CD4-positive, alpha-beta memory T cell (primary cell): ENCODE measurements at regions not wholly inside any gene's neighbourhood (a gene's known extent, or its start where the extent isn't known, plus 50 kb on each side); places are given as distances from the start of the nearest gene placed in this dataset.

Experiments
- CTCF ChIA-PET: fragments of 350-600 bp; sonication (Branson Sonifier 250); formaldehyde crosslinking; loops from one replicate; lab custom pipeline; 2021; ENCODE audit warnings: inconsistent platforms; ENCODE audit not compliant: partially characterized antibody; lab: Charles Lee
- POLR2A ChIA-PET: fragments of 350-600 bp; sonication (Branson Sonifier 250); formaldehyde crosslinking; loops from one replicate; lab custom pipeline; 2021; ENCODE audit not compliant: partially characterized antibody; lab: Charles Lee
- DNase-seq, 5 donors: peaks; one replicate each; pipeline versions ENCODE4 v3.0.0 to v3.0.0-alpha.2; 2020 to 2022; ENCODE audit warnings: mixed read lengths in 1 of 5
- H3K27ac ChIP-seq: one replicate; pipeline ENCODE4 v1.7.0; 2013; ENCODE audit warnings: low read depth, low read length
- H3K27me3 ChIP-seq: 2 replicates; pipeline ENCODE4 v1.7.0; 2013; ENCODE audit warnings: mild to moderate bottlenecking, low read length, moderate library complexity; ENCODE audit not compliant: insufficient read depth
- H3K36me3 ChIP-seq: 2 replicates; pipeline ENCODE4 v1.7.0; 2013; ENCODE audit warnings: mild to moderate bottlenecking, low read length, moderate library complexity; ENCODE audit not compliant: insufficient read depth
- H3K4me1 ChIP-seq: 2 replicates; pipeline ENCODE4 v1.7.0; 2013; ENCODE audit warnings: mild to moderate bottlenecking, low read length, moderate library complexity; ENCODE audit not compliant: insufficient read depth
- H3K4me3 ChIP-seq, 2 donors: one replicate each; pipeline ENCODE4 v1.7.0; 2013; ENCODE audit warnings: low read length in 2 of 2, mild to moderate bottlenecking in 1 of 2
- H3K9me3 ChIP-seq, 2 donors: one replicate each; pipeline ENCODE4 v1.7.0; 2013; ENCODE audit warnings: low read length in 2 of 2, control low read depth in 1 of 2; ENCODE audit not compliant: control insufficient read depth in 1 of 2
- H3K27ac Mint-ChIP-seq, 7 donors: one replicate each; pipeline ENCODE4 v1.8.0; 2020 to 2021; ENCODE audit warnings: mixed read lengths in 7 of 7, mild to moderate bottlenecking in 6 of 7, inconsistent platforms in 3 of 7, moderate library complexity in 3 of 7
- H3K27me3 Mint-ChIP-seq, 2 donors: one replicate each; pipeline ENCODE4 v1.8.0; 2020 to 2021; ENCODE audit warnings: mixed read lengths in 2 of 2
- H3K36me3 Mint-ChIP-seq, 2 donors: one replicate each; pipeline ENCODE4 v1.8.0; 2020 to 2021; ENCODE audit warnings: mixed read lengths in 2 of 2, inconsistent platforms in 1 of 2, mild to moderate bottlenecking in 1 of 2
- H3K4me1 Mint-ChIP-seq, 4 donors: one replicate each; pipeline ENCODE4 v1.8.0; 2020 to 2021; ENCODE audit warnings: mixed read lengths in 4 of 4, mild to moderate bottlenecking in 1 of 4
- H3K4me3 Mint-ChIP-seq, 8 donors: one replicate each; pipeline ENCODE4 v1.8.0; 2020 to 2021; ENCODE audit warnings: mixed read lengths in 8 of 8, mild to moderate bottlenecking in 7 of 8, moderate library complexity in 6 of 8, inconsistent platforms in 3 of 8
- H3K9me3 Mint-ChIP-seq, 8 donors: one replicate each; pipeline ENCODE4 v1.8.0; 2020 to 2021; ENCODE audit warnings: mixed read lengths in 8 of 8, mild to moderate bottlenecking in 5 of 8, inconsistent platforms in 3 of 8, moderate library complexity in 1 of 8
- intact Hi-C: fragments of 100-400 bp; cut with micrococcal nuclease; formaldehyde crosslinking; loops from one replicate; pipeline ENCODE4 v1.15.1; 2023

DNA sequence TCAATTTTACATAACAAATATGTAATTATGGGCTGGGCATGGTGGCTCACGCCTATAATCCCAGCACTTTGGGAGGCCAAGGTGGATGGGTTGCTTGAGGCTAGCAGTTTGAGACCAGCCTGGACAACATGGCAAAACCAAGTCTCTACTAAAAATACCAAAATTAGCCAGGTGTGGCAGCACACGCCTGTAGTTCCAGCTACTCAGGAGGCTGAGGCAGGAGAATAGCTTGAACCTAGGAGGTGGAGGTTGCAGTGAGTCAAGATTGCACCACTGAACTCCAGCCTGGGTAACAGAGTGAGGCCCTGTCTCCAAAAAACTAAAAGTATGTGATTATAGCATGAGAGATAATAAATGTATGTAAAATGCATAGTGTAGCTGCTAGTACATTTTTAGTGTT lies 229.0 kb downstream of the PPARGC1A start:
- ChIA-PET POLR2A (no interaction called here), CTCF (no interaction called here)
- H3K4me3 ChIP-seq = no peak overlapping the region
- no peaks in the 10 kb centered on the region for H3K4me1 ChIP-seq
- Mint-ChIP-seq H3K27me3 (no peaks in the 10 kb centered on the region), H3K9me3 (peaks cover 0 to 22% (median 7%) of the 10 kb centered on the region in 8 donors), H3K4me1 (no peaks in the 10 kb centered on the region), H3K4me3 (no peak overlapping the region), H3K27ac (no peak overlapping the region), H3K36me3 (no peaks in the 10 kb centered on the region)
- H3K27me3 ChIP-seq = no peaks in the 10 kb centered on the region
- no peaks in the 10 kb centered on the region for H3K9me3 ChIP-seq
- intact Hi-C loops = no loop called here
- DNase-seq = no peak
- H3K27ac ChIP-seq = no peak overlapping the region
- no peaks in the 10 kb centered on the region for H3K36me3 ChIP-seq

DNA sequence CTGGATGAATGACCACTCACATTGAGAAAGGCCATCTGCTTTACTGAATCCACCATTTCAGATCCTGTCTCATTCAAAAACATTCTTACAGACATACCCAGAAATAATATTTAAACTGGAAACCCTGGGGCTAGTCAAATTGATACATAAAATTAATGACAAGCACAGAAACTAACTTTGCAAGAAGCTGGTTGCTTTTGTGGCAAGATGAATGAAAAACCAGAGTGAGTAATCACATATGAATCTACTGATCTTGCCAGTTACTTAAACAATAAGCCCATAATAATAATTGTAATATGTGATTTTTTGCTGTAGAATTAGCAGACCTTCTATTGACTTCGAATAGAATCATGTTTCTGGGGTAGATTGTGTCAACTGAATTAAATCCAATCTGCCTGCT lies 235.1 kb downstream of the PPARGC1A start:
- CTCF ChIA-PET = no interaction called here
- DNase-seq = no peak
- intact Hi-C loops = no loop called here
- H3K27me3 Mint-ChIP-seq = no peaks in the 10 kb centered on the region
- Histone ChIP-seq H3K27me3 (no peaks in the 10 kb centered on the region), H3K4me3 (no peak overlapping the region), H3K9me3 (no peaks in the 10 kb centered on the region), H3K36me3 (no peaks in the 10 kb centered on the region), H3K27ac (no peak overlapping the region), H3K4me1 (no peaks in the 10 kb centered on the region)
- POLR2A ChIA-PET = no interaction called here
- H3K4me3 Mint-ChIP-seq = no peak overlapping the region
- H3K36me3 Mint-ChIP-seq = no peaks in the 10 kb centered on the region
- no peak overlapping the region for H3K27ac Mint-ChIP-seq
- H3K9me3 Mint-ChIP-seq = peaks cover 0 to 15% (median 8%) of the 10 kb centered on the region in 8 donors
- no peaks in the 10 kb centered on the region for H3K4me1 Mint-ChIP-seq

DNA sequence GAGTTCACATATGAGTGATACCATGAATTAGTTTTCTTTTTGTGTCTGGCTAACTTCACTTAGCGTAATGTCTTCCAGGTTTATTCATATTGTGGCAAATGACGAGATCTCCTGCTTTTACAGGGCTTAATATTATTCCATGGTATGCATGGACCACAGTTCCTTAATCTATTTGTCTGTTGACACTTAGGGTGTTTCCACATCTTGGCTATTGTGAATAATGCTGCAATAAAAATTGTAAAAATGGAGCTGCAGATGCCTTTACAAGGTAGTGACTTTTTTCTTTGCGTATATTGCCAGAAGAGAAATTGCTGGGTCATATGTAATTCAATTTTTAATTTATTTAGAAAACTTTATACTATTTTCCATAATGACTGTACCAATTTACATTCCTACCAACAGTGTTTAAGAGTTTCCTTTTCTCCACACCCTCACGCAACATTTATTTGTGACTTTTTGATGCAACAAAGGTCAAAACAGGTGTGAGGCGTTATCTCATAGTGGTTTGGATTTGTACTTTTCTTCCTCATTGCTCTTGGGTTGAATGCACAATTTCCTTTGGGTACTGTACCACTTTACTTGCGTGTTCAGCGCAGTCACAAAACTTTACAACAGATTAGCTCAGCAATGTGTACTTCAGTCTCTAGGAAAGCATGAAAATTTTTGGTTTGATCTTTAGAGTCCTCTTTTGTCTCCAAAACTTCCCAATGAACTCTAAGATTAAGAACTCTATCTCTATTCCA lies 240.8 kb downstream of the PPARGC1A start:
- Histone ChIP-seq H3K27me3 (no peaks in the 10 kb centered on the region), H3K4me1 (no peaks in the 10 kb centered on the region), H3K27ac (no peak overlapping the region), H3K9me3 (no peaks in the 10 kb centered on the region), H3K4me3 (no peak overlapping the region), H3K36me3 (no peaks in the 10 kb centered on the region)
- no peak for DNase-seq
- Mint-ChIP-seq H3K4me1 (no peaks in the 10 kb centered on the region), H3K36me3 (no peaks in the 10 kb centered on the region), H3K4me3 (no peak overlapping the region), H3K27me3 (no peaks in the 10 kb centered on the region), H3K27ac (no peak overlapping the region), H3K9me3 (peaks cover 0 to 12% (median 4%) of the 10 kb centered on the region in 8 donors)
- ChIA-PET POLR2A (no interaction called here), CTCF (no interaction called here)
- intact Hi-C loops = no loop called here

DNA sequence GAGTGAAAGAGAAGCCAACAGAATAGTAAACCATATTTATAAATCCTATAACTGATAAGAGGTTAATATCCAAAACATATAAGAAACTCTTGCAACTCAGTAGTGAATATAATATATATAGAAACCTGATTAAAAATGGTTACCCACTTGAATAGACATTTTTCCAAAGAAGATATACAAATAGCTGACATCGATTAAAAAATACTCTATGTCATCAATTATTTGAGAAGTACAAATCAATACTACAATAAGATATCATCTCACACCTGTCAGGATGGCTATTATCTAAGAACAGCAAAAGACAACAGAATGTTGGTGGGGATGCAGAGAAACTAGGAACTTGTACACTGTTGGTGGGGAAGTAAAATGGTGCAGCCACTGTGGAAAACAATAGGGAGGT lies 254.4 kb downstream of the PPARGC1A start:
- H3K36me3 ChIP-seq = no peaks in the 10 kb centered on the region
- no peak overlapping the region for H3K27ac Mint-ChIP-seq
- peaks cover 0 to 3% (median 0%) of the 10 kb centered on the region in 8 donors for H3K9me3 Mint-ChIP-seq
- CTCF ChIA-PET = no interaction called here
- no peaks in the 10 kb centered on the region for H3K9me3 ChIP-seq
- POLR2A ChIA-PET = no interaction called here
- H3K4me3 Mint-ChIP-seq = no peak overlapping the region
- H3K27ac ChIP-seq = no peak overlapping the region
- no peaks in the 10 kb centered on the region for H3K36me3 Mint-ChIP-seq
- H3K27me3 ChIP-seq = no peaks in the 10 kb centered on the region
- intact Hi-C loops = no loop called here
- no peak for DNase-seq
- H3K4me1 Mint-ChIP-seq = no peaks in the 10 kb centered on the region
- H3K4me3 ChIP-seq = no peak overlapping the region
- H3K4me1 ChIP-seq = no peaks in the 10 kb centered on the region
- H3K27me3 Mint-ChIP-seq = no peaks in the 10 kb centered on the region

DNA sequence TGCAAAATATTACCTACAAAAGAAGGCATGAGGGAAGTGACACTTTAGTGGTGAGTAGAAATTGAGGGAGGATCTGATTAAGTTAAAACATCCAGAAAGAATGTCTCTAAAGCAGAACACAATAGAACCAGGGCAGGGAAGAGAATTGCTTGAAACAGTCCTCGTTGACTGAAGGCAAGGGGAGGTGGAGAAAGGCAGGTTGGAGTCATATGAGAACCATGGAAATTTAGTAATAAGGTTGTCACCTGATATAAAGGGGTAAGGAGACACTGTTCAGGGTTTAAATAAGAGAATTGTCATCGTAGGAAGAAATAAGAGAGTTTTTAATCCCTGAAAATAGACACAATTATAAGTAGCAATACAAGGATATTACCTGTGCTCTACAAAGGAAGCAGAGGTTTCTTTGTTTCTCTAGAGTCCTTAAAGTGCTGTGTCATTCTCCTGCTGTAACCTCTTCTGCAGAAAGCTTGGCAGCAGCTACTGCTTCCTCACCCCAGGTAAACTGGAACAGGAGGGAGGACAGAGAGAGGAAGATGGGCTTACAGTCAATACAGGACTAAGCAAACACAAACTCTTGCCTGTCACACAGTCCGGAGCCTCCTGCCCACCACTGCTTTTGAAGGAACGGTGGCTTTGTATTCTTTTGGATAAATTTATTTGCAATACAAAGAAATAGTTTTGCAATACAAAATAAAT lies 258.4 kb downstream of the PPARGC1A start:
- no peak for DNase-seq
- no peaks in the 10 kb centered on the region for H3K27me3 ChIP-seq
- no peaks in the 10 kb centered on the region for H3K36me3 Mint-ChIP-seq
- no peaks in the 10 kb centered on the region for H3K27me3 Mint-ChIP-seq
- ChIA-PET POLR2A (no interaction called here), CTCF (no interaction called here)
- peak overlapping the region in 1 of 8 donors; percentile 18 for H3K4me3 Mint-ChIP-seq
- no peaks in the 10 kb centered on the region for H3K4me1 ChIP-seq
- no peak overlapping the region for H3K27ac Mint-ChIP-seq
- H3K9me3 Mint-ChIP-seq = peaks cover 0 to 6% (median 3%) of the 10 kb centered on the region in 8 donors
- no peaks in the 10 kb centered on the region for H3K9me3 ChIP-seq
- no peak overlapping the region for H3K27ac ChIP-seq
- no peaks in the 10 kb centered on the region for H3K36me3 ChIP-seq
- H3K4me3 ChIP-seq = no peak overlapping the region
- intact Hi-C loops = no loop called here
- no peaks in the 10 kb centered on the region for H3K4me1 Mint-ChIP-seq

DNA sequence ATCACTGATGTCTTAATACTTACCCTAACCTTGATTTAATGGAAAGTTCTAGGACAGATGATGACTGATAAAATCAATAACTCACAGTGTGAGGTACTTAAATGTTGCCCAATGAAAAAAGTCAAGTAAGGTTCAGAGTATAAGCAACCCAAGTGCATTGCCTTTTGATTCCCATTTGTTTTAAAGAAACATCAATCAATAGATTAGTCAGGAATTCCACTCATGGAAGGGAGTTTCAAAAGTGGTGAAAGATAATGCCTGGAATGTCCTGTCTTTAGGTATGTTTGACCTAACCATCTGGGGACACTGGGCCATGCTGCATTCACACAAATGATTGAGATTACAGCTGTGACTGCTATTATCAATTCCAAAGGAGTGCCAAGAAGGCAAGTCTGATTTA lies 259.7 kb downstream of the PPARGC1A start:
- no peaks in the 10 kb centered on the region for H3K36me3 Mint-ChIP-seq
- CTCF ChIA-PET = no interaction called here
- no peak overlapping the region for H3K4me3 ChIP-seq
- no peaks in the 10 kb centered on the region for H3K4me1 ChIP-seq
- no peak overlapping the region for H3K27ac Mint-ChIP-seq
- no peaks in the 10 kb centered on the region for H3K27me3 Mint-ChIP-seq
- no peaks in the 10 kb centered on the region for H3K36me3 ChIP-seq
- H3K27me3 ChIP-seq = no peaks in the 10 kb centered on the region
- no peaks in the 10 kb centered on the region for H3K4me1 Mint-ChIP-seq
- H3K9me3 ChIP-seq = no peaks in the 10 kb centered on the region
- POLR2A ChIA-PET = no interaction called here
- H3K27ac ChIP-seq = no peak overlapping the region
- no peak for DNase-seq
- no peak overlapping the region for H3K4me3 Mint-ChIP-seq
- intact Hi-C loops = no loop called here
- peaks cover 0 to 7% (median 3%) of the 10 kb centered on the region in 8 donors for H3K9me3 Mint-ChIP-seq

DNA sequence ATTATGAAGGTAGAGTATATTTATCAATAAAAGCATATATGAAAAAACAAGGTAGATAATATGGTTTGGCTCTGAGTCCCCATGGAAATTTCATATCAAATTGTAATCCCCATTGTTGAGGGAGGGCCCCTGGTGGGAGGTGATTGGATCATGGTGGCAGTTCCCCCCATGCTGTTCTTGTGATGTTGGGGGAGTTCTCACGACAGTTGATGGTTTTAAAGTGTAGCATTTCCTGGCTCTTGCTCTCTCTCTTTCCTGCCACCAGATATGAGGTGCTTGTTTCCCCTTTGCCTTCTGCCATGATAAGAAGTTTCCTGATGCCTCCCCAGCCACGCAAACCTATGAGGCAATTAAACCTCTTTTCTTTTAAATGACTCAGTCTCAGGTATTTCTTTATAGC lies 260.4 kb downstream of the PPARGC1A start:
- no peaks in the 10 kb centered on the region for H3K36me3 Mint-ChIP-seq
- H3K4me3 ChIP-seq = no peak overlapping the region
- peaks cover 0 to 12% (median 3%) of the 10 kb centered on the region in 8 donors for H3K9me3 Mint-ChIP-seq
- ChIA-PET POLR2A (no interaction called here), CTCF (no interaction called here)
- H3K27me3 Mint-ChIP-seq = no peaks in the 10 kb centered on the region
- no peak for DNase-seq
- no peaks in the 10 kb centered on the region for H3K4me1 ChIP-seq
- H3K9me3 ChIP-seq = no peaks in the 10 kb centered on the region
- no peak overlapping the region for H3K27ac Mint-ChIP-seq
- no peak overlapping the region for H3K4me3 Mint-ChIP-seq
- H3K27ac ChIP-seq = no peak overlapping the region
- intact Hi-C loops = no loop called here
- no peaks in the 10 kb centered on the region for H3K4me1 Mint-ChIP-seq
- no peaks in the 10 kb centered on the region for H3K36me3 ChIP-seq
- H3K27me3 ChIP-seq = no peaks in the 10 kb centered on the region
